ENCODE measurements at regions not wholly inside any gene's neighbourhood (a gene's known extent, or its start where the extent isn't known, plus 50 kb on each side); places are given as distances from the start of the nearest gene placed in this dataset.

GRCh38 chrX:468979-469378 is 82.3 kb upstream of the PPP2R3B start:
- TF ChIP-seq CTCF (IDR thresholded peaks at IDR 0.05; ENCODE audit: low read depth, low read length, poor library complexity, severe bottlenecking) = no peak
- TF ChIP-seq EZH2phosphoT487 (IDR thresholded peaks at IDR 0.05; ENCODE audit: borderline replicate concordance, low read length) = no peak
